ENCODE measurements at regions not wholly inside any gene's neighbourhood (a gene's known extent, or its start where the extent isn't known, plus 50 kb on each side); places are given as distances from the start of the nearest gene placed in this dataset.

DNA sequence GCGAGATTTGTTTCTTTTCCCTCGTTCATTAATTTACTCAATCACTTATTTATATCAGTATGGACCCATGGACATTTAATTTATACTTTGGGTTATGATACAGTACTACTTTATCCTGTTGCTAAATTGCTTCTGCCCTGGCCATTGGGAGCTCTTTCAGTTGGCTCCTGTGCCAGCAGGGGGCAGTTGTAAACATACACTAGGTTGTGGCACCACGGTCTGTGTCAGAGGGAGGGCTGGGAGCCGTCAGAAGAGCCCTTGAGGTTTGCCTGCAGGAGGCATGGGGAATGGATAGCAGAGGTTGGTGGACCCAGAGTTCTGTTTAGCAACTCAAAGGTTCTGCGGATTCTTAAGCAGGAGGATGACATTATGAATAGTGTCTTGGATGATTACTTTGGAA, 94.3 kb downstream of the ERCC5 start:
- ChIA-PET CTCF (no interaction called here), POLR2A (no interaction called here)

DNA sequence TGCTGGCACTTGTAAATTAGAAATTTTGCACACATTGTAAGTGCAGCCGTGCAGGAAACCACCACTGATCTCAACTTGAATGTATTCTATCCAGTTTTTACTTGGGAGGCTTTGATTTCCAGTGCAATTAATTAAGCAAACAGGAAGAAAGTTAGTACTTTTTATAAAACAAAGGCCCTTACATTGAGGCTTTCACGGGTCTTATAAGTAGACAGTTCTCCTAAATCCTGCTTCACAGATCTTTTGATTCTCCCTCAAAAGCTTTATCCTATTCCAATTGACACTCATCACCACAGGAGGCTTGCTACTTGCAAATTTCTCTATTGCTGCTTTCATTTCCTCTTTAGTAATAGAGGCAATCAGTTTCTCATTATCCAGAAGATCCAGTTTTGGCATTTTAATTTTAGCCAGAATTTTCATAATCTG, 90.1 kb downstream of the ERCC5 start:
- POLR2A ChIA-PET = no interaction called here
- CTCF ChIA-PET = no interaction called here

DNA sequence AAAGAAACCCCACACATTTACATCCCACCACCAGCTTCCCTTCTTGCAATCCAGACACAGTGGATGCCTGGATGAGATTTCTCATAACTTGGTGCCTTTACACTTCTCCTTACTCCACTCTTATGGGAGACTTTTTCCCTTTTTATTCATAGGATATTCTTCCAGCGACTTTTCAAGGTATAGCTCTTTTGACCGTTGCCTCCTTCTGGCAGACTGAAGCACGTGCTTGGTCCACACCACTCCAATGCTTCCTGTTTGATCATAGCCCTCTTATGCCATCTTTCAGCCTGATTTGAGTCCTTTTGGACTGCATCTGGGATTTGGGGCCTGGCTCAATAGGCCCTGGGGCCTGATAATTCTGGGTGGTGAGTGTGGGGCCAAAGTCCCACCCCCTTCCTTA, 87.7 kb downstream of the ERCC5 start:
- CTCF ChIA-PET = no interaction called here
- POLR2A ChIA-PET = no interaction called here

DNA sequence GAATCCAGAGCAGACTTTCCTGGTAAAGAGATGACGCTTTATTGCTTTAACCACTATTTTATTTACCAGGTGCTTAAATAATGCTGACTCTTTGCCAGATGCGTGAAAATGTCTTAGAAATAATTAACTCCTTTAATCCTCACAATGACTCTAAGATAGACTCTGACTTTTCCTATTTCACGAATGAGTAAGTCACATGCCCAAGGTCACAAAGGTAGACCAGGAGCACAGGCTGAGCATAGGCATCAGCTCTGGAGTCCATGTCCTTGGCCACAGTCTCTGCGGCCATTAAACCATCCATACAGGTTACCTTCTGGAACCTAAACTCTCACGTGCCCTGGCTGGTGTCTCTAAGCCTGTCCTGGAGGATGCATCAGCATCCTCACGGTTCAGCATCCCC, 87.3 kb downstream of the ERCC5 start:
- ChIA-PET CTCF (no interaction called here), POLR2A (no interaction called here)

DNA sequence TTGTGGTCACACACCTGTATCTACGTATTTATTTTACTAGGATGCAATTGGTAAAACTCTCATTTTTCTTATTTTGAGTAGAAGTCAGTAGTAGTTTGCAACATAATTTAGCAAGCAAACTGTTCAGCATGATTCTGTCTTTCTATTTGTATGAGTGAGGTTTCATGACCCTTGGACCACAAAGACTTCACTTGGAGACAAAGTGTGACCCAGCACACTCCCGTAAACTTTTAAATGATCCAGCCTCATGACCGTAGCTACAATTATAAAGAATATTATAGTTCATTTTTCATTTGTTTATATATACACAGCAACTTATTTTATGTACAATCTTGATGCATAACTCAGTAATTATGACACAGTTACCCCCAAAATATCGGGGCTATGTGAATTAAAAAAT, 86.5 kb downstream of the ERCC5 start:
- POLR2A ChIA-PET = no interaction called here

DNA sequence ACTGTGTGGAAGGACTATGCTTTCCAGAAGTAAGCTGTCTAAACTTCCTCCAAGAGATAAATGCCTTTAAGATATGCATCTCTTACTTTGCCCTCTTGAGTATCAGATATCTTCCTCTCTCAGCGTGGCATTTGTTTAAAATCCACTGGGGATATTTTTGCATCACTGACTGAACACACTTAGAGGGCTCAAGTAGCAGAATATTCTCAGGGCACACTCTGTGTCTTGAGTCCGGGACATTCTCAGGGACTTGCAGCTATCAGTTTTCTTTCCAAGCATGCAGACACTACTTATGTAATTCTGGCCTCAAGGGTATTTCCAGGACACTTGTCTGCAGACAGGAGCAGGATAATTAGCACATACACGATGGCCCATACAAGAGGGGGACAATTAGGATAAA, 84.7 kb downstream of the ERCC5 start:
- CTCF ChIA-PET = no interaction called here

More for the DNA sequence above, 86.5 kb downstream of the ERCC5 start:
- CTCF ChIA-PET = no interaction called here

DNA sequence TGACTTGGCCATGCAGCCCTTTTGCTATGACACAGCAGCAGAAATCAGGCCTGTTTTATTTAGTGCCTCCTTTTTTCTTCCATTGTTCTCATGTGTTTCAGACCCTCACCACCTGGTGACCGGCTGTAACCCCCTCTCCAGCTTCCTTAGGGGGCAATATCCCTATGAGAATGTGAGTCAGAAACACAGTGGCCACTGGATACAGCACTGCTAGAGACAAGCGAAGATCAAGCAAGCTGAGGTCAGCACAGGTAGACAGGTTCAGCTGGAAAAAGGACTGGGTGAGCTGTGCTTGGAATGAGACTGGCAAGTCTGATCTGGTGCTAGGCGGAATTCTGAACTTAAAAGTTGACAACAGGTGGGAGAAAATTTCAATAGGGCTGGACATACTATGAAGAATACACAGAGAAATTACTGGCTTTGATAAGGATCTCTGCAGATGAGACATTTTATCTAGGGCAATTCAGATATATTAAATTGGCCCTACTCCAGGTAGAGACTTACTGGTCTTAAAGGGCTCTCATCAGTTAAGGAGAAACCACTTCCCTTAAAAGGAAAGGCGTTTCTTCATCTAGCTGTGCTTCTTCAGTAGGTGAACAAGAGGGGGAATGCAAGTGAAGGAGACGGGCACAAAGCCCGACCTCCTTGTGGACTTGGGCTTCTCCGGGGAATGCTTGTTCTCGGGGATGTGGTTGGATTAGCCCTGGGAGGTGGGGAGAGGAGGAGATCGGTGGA, 83.3 kb downstream of the ERCC5 start:
- CTCF ChIA-PET = no interaction called here

More for the DNA sequence above, 84.7 kb downstream of the ERCC5 start:
- POLR2A ChIA-PET = no interaction called here

More for the DNA sequence above, 83.3 kb downstream of the ERCC5 start:
- POLR2A ChIA-PET = no interaction called here

Measured in activated CD8-positive, alpha-beta memory T cell treated with anti-CD3 and anti-CD28 coated beads for 36 hours (primary cell).